Body of pancreas (tissue), 4 donors: ENCODE measurements at regions not wholly inside any gene's neighbourhood (a gene's known extent, or its start where the extent isn't known, plus 50 kb on each side); places are given as distances from the start of the nearest gene placed in this dataset.

ENCODE experiments used
- POLR2A ChIP-seq, 3 donors: fragments of 450-650 bp; IDR thresholded peaks; one replicate each; pipeline ENCODE4 v1.6.1; 2016; ENCODE audit warnings: antibody characterized with exemption in 3 of 3, mild to moderate bottlenecking in 2 of 3
- TF ChIP-seq, protein P1 (sequence below), 7 experiments: fragments of 450-650 bp in 4 of 7; fragments of 200-600 bp in 3 of 7; sonication (generic) in 3 of 7; IDR thresholded peaks; one replicate each; pipeline ENCODE4 v1.5.1; 2016 to 2019; ENCODE audit warnings: antibody characterized with exemption in 7 of 7

DNA sequence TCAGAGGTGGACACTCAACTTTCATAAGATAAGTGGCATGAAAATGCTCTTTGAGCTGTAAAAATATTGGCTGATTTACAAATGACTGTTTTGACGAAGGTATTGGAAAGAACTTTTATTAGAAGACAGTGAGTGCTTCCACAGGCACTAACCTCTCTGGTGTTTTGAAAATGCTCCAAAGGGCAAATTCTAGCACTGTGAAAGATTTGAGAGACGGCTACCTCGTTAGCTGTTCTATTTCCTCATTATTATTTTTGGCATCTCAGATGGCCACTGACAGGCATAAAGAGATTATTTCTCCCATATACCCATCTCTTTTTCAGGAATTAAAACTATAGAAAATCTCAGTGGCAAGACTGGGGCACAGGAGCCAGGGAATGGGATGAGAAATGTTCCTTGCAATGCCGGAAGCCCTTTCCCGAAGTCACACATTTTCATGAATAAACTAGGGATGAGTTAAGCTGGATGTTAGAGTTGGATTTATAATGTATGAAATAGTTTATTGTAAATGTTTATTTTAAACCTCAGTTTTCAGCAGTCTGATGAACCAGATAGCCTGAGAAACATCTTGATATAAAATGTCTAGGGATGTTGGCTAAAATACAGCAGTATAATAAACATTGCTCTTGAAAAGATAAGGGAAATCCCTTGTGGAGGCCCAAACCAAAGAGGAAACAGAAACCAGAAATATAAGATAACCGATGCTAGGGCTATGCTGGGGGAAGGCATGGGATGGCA lies 175.7 kb downstream of the ASB1 start:
- TF ChIP-seq, protein P1, sequence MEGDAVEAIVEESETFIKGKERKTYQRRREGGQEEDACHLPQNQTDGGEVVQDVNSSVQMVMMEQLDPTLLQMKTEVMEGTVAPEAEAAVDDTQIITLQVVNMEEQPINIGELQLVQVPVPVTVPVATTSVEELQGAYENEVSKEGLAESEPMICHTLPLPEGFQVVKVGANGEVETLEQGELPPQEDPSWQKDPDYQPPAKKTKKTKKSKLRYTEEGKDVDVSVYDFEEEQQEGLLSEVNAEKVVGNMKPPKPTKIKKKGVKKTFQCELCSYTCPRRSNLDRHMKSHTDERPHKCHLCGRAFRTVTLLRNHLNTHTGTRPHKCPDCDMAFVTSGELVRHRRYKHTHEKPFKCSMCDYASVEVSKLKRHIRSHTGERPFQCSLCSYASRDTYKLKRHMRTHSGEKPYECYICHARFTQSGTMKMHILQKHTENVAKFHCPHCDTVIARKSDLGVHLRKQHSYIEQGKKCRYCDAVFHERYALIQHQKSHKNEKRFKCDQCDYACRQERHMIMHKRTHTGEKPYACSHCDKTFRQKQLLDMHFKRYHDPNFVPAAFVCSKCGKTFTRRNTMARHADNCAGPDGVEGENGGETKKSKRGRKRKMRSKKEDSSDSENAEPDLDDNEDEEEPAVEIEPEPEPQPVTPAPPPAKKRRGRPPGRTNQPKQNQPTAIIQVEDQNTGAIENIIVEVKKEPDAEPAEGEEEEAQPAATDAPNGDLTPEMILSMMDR (IDR thresholded peaks at IDR 0.05) = no peak
- TF ChIP-seq POLR2A (IDR thresholded peaks at IDR 0.05) = no peak
